NB4 (cell line): ENCODE measurements at regions not wholly inside any gene's neighbourhood (a gene's known extent, or its start where the extent isn't known, plus 50 kb on each side); places are given as distances from the start of the nearest gene placed in this dataset.

Experiments
- DNase-seq: peaks from one replicate; pipeline ENCODE4 v3.0.0; 2010; ENCODE audit warnings: low read depth
- H3K4me3 ChIP-seq: one replicate; pipeline ENCODE4 v1.5.1; 2011; ENCODE audit warnings: mild to moderate bottlenecking, low read depth, low read length, moderate library complexity
- MYC ChIP-seq: IDR thresholded peaks from 2 replicates; pipeline ENCODE4 v1.6.1; 2011; ENCODE audit warnings: low read depth, low read length
- POLR2A ChIP-seq: IDR thresholded peaks from 2 replicates; pipeline ENCODE4 v1.6.1; 2011; ENCODE audit warnings: mild to moderate bottlenecking; ENCODE audit not compliant: insufficient read length; ENCODE audit errors: extremely low read depth
- TF ChIP-seq, protein P1 (sequence below): IDR thresholded peaks from 2 replicates; pipeline ENCODE4 v1.6.1; 2011; ENCODE audit warnings: low read depth, low read length
- TF ChIP-seq, protein P2 (sequence below): IDR thresholded peaks from one replicate; pipeline ENCODE4 v1.5.1; 2012; ENCODE audit warnings: low read depth, low read length

DNA sequence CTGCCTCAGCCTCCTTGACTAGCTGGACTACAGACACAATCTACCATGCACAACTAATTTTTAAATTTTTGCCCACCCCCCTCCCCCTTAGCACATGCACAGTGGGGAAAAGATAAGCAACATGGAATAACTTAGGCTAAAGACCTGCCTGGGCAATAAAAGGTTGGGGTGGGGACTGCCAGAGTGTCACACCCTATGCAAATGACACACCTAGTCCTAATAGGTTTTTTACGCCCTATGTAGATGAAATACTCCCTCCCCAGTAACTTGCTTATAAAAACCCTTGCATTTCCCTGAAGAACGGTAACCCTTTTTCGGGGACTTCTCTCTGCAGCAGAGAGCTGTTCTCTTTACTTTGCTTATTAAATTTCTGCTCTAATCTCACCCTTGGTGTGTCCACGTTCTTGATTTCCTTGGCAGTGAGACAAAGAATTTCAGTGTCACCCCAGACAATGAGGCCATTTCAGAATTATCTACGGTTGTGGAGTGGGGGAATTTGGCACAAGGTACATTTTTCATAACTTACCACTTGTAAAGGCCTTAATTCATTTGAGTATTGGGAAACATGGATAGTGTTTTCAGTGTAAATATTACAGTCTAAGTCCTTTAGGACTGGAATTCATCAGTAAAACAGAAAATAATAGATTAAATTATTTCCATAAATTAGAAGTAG lies 109.2 kb downstream of the NOL4 start:
- TF ChIP-seq MYC = no peak
- TF ChIP-seq, protein P1, sequence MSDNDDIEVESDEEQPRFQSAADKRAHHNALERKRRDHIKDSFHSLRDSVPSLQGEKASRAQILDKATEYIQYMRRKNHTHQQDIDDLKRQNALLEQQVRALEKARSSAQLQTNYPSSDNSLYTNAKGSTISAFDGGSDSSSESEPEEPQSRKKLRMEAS = no peak
- TF ChIP-seq, protein P2, sequence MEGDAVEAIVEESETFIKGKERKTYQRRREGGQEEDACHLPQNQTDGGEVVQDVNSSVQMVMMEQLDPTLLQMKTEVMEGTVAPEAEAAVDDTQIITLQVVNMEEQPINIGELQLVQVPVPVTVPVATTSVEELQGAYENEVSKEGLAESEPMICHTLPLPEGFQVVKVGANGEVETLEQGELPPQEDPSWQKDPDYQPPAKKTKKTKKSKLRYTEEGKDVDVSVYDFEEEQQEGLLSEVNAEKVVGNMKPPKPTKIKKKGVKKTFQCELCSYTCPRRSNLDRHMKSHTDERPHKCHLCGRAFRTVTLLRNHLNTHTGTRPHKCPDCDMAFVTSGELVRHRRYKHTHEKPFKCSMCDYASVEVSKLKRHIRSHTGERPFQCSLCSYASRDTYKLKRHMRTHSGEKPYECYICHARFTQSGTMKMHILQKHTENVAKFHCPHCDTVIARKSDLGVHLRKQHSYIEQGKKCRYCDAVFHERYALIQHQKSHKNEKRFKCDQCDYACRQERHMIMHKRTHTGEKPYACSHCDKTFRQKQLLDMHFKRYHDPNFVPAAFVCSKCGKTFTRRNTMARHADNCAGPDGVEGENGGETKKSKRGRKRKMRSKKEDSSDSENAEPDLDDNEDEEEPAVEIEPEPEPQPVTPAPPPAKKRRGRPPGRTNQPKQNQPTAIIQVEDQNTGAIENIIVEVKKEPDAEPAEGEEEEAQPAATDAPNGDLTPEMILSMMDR = no peak
- no peak for TF ChIP-seq POLR2A
- no peak for DNase-seq
- H3K4me3 ChIP-seq = no peak overlapping the region

DNA sequence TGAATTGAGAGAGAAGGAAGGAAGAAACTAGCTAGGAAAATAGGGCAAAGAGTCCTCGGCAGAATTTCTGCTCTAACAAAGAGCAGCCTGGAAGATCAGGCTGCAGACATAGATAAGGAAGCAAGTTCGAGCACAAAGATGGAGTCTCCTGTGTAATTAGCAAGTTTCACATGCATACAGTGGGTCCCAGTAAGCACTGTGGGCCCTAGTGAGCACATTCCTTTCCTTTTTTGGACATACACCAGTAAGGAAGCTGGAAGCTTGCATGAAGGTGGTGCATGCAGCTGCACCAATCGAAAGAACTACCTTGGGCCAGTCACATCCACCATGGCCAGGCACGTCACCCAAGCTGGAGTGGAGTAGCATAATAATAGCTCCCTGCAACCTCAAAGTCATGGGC lies 109.7 kb downstream of the NOL4 start:
- DNase-seq = no peak
- TF ChIP-seq MYC (no peak), POLR2A (no peak)
- TF ChIP-seq, protein P1 = no peak
- TF ChIP-seq, protein P2 = no peak
- H3K4me3 ChIP-seq = no peak overlapping the region

DNA sequence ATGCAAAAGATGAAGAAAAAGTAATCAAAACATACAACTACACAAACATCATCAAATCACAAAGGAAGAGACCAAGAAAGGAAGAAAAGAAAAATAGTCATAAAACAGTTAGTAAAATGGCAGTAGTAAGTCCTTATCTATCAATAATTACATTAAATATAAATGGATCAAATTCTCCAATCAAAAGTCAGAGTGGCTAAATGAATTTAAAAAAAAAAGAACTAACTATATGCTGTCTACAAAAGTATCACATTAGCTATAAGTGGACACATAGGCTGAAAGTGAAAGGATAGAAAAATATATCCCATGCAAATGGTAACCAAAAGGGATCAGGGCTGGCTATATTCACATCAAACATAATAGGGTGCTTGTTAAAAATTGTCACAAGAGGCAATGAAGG lies 116.5 kb downstream of the NOL4 start:
- TF ChIP-seq, protein P1 = no peak
- TF ChIP-seq, protein P2 = no peak
- no peak for TF ChIP-seq MYC
- no peak for TF ChIP-seq POLR2A
- no peak overlapping the region for H3K4me3 ChIP-seq
- DNase-seq = no peak

DNA sequence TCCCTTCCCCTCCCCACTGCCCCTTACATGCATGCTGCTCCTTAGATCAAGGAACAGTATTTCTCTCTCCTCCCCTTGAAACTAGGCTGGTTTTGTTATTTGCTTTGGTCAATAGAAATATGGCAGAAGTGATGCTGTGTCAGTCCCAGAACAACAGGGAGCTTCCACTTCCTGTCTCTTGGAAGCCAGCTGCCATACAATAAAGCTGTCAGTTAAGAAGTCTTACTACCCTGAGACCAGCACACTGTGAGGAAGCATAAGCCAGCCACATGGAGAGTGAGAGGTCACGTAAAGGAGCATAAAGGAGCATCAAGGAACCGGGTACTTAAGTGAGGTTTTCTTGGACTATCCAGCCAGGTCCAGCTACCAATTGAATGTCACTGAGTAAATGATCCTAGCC lies 126.6 kb downstream of the NOL4 start:
- DNase-seq = no peak
- TF ChIP-seq, protein P1 = no peak
- no peak for TF ChIP-seq POLR2A
- TF ChIP-seq MYC = no peak
- TF ChIP-seq, protein P2 = no peak
- no peak overlapping the region for H3K4me3 ChIP-seq

DNA sequence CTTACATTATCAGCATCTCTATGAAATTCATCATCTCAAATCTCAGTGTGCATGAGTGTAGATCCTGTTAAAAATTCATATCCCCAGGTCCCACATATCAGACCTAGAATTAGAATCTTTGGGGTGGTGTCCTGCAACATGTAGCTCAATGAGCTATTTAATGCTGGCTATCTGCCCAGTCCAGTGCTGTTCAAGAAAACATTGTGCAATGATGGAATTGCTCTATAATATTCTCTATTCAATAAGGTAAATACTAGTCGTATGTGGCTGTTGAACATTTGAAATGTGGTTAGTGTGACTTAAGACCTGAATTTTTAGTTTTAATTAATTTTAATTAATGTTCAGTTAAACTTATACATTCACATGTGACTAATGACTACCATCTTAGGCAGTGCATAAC lies 127.4 kb downstream of the NOL4 start:
- no peak for DNase-seq
- H3K4me3 ChIP-seq = no peak overlapping the region
- TF ChIP-seq MYC (no peak), POLR2A (no peak)
- TF ChIP-seq, protein P2 = no peak
- TF ChIP-seq, protein P1 = no peak

DNA sequence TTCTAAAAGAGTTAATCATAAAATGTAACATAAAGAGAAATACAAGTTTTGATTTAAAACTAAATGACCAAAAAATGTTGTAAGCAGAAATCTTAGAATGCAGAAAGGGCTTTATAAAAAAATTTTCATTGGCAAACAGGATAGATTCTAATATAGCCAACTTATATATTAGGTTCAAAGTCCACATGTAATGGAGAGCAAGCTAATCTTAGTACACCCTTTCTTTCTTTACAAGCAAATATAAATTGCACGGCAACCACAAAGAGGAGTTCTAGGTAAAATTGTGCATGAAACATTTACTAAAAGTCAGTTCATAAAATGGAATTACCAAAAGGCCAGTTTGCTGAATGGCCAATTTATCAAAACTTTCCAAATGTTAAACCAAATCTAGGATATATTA lies 130.6 kb downstream of the NOL4 start:
- TF ChIP-seq, protein P1 = no peak
- no peak for TF ChIP-seq POLR2A
- no peak for TF ChIP-seq MYC
- TF ChIP-seq, protein P2 = no peak
- DNase-seq = no peak
- H3K4me3 ChIP-seq = no peak overlapping the region
